B cell (primary cell): ENCODE measurements at regions not wholly inside any gene's neighbourhood (a gene's known extent, or its start where the extent isn't known, plus 50 kb on each side); places are given as distances from the start of the nearest gene placed in this dataset.

ENCODE experiments used
- ATAC-seq: fragments of 200-7000 bp; cut with Tn5 transposase; one replicate; pipeline ENCODE4 v1.10.0; 2021; ENCODE audit warnings: low read depth, mild to moderate bottlenecking, moderate number of reproducible peaks, moderate library complexity
- CTCF ChIA-PET: fragments of 350-600 bp; sonication (Branson Sonifier 250); formaldehyde crosslinking; loops from one replicate; lab custom pipeline; 2021; ENCODE audit warnings: antibody characterized with exemption, inconsistent platforms; lab: Charles Lee
- POLR2A ChIA-PET: fragments of 350-600 bp; sonication (Branson Sonifier 250); formaldehyde crosslinking; loops from one replicate; lab custom pipeline; 2021; ENCODE audit warnings: antibody characterized with exemption; lab: Charles Lee
- DNase-seq: peaks from one replicate; pipeline ENCODE4 v3.0.0; 2013
- H2AFZ ChIP-seq: 2 replicates; pipeline ENCODE4 v1.6.1; 2012; ENCODE audit warnings: mild to moderate bottlenecking, low read depth, low read length; ENCODE audit not compliant: insufficient read depth, poor library complexity, severe bottlenecking
- H3K27ac ChIP-seq, 2 donors: 1 replicate in 1 of 2; 2 replicates in 1 of 2; pipeline ENCODE4 v1.5.1; 2012 to 2013; ENCODE audit warnings: low read length in 2 of 2, mild to moderate bottlenecking in 2 of 2, moderate library complexity in 1 of 2
- H3K27me3 ChIP-seq, 4 experiments: fragments of 200-600 bp in 1 of 4; sonication (generic) in 1 of 4; replicated peaks in 1 of 4; 1 replicate in 2 of 4; 2 replicates in 2 of 4; pipeline versions ENCODE4 v1.6.1 to v1.7.0; 2013 to 2016; ENCODE audit warnings: low read length in 3 of 4, mild to moderate bottlenecking in 2 of 4, mixed read lengths in 1 of 4, moderate library complexity in 1 of 4; ENCODE audit not compliant: insufficient read depth in 4 of 4, control insufficient read depth in 3 of 4; ENCODE audit errors: control extremely low read depth in 1 of 4
- H3K36me3 ChIP-seq, 2 experiments: replicated peaks in 1 of 2; 1 replicate in 1 of 2; 2 replicates in 1 of 2; pipeline versions ENCODE4 v1.6.1 to v1.7.1; 2013; ENCODE audit warnings: low read length in 1 of 2; ENCODE audit not compliant: insufficient read depth in 2 of 2, control insufficient read depth in 1 of 2; ENCODE audit errors: control extremely low read depth in 1 of 2, extremely low read depth in 1 of 2
- H3K4me1 ChIP-seq, 2 donors: fragments of 200-600 bp in 1 of 2; sonication (generic) in 1 of 2; 1 replicate in 1 of 2; 2 replicates in 1 of 2; pipeline versions ENCODE4 v1.5.1 to v1.6.1; 2013 to 2017; ENCODE audit warnings: low read length in 2 of 2; ENCODE audit not compliant: control insufficient read depth in 2 of 2, insufficient read depth in 2 of 2
- H3K4me2 ChIP-seq: replicated peaks from 2 replicates; pipeline ENCODE3; 2012; ENCODE audit warnings: mild to moderate bottlenecking, low read depth, low read length; ENCODE audit not compliant: poor library complexity, severe bottlenecking
- H3K4me3 ChIP-seq, 5 experiments: fragments of 200-600 bp in 1 of 5; sonication (generic) in 1 of 5; 1 replicate in 3 of 5; 2 replicates in 2 of 5; pipeline versions ENCODE4 v1.5.1 to v1.7.0; 2011 to 2016; ENCODE audit warnings: low read length in 4 of 5, mild to moderate bottlenecking in 4 of 5, low read depth in 2 of 5, control low read depth in 1 of 5, moderate library complexity in 1 of 5; ENCODE audit not compliant: insufficient read depth in 1 of 5; ENCODE audit errors: control extremely low read depth in 1 of 5, extremely low read depth in 1 of 5
- H3K79me2 ChIP-seq: fragments of 200-600 bp; sonication (generic); one replicate; pipeline ENCODE4 v1.6.0; 2016; ENCODE audit warnings: low read length; ENCODE audit not compliant: control insufficient read depth, insufficient read depth
- H3K9ac ChIP-seq: fragments of 200-600 bp; sonication (generic); 2 replicates; pipeline ENCODE4 v1.6.1; 2017; ENCODE audit warnings: mild to moderate bottlenecking, low read length, moderate library complexity
- H3K9me3 ChIP-seq, 3 donors: one replicate each; pipeline versions ENCODE4 v1.6.1 to v1.7.1; 2013; ENCODE audit warnings: low read length in 2 of 3; ENCODE audit not compliant: control insufficient read depth in 2 of 3, insufficient read depth in 1 of 3; ENCODE audit errors: control extremely low read depth in 1 of 3
- H4K20me1 ChIP-seq: 2 replicates; pipeline ENCODE4 v1.6.0; 2012; ENCODE audit warnings: mild to moderate bottlenecking, low read length; ENCODE audit not compliant: insufficient read depth, control insufficient read depth, poor library complexity, severe bottlenecking
- H3K27ac Mint-ChIP-seq: one replicate; pipeline ENCODE4 v1.8.0; 2021; ENCODE audit warnings: mixed read lengths
- H3K27me3 Mint-ChIP-seq: one replicate; pipeline ENCODE4 v1.8.0; 2021; ENCODE audit warnings: mixed read lengths
- H3K4me1 Mint-ChIP-seq: one replicate; pipeline ENCODE4 v1.8.0; 2021; ENCODE audit warnings: mixed read lengths
- H3K4me3 Mint-ChIP-seq: one replicate; pipeline ENCODE4 v1.8.0; 2021; ENCODE audit warnings: mixed read lengths
- H3K9me3 Mint-ChIP-seq: one replicate; pipeline ENCODE4 v1.8.0; 2022; ENCODE audit warnings: mixed read lengths; ENCODE audit not compliant: insufficient read depth
- EZH2 ChIP-seq: IDR thresholded peaks from 2 replicates; pipeline ENCODE4 v1.6.1; 2012; ENCODE audit warnings: borderline replicate concordance, low read depth, mild to moderate bottlenecking, moderate library complexity, low read length; ENCODE audit not compliant: insufficient read depth, poor library complexity, severe bottlenecking
- WGBS: methylation state at CpG from one replicate; pipeline ENCODE4 v1.1.5; 2013; ENCODE audit warnings: missing lambda C conversion rate; ENCODE audit not compliant: insufficient coverage; 5-methylcytosine and 5-hydroxymethylcytosine counted together
- intact Hi-C: fragments of 100-400 bp; cut with micrococcal nuclease; formaldehyde crosslinking; loops from one replicate; pipeline ENCODE4 v1.10.0; 2022
- TF ChIP-seq, protein P1 (sequence below): fragments of 200-600 bp; IDR thresholded peaks from one replicate; pipeline ENCODE4 v1.8.0; 2022; ENCODE audit warnings: antibody characterized with exemption, mild to moderate bottlenecking

DNA sequence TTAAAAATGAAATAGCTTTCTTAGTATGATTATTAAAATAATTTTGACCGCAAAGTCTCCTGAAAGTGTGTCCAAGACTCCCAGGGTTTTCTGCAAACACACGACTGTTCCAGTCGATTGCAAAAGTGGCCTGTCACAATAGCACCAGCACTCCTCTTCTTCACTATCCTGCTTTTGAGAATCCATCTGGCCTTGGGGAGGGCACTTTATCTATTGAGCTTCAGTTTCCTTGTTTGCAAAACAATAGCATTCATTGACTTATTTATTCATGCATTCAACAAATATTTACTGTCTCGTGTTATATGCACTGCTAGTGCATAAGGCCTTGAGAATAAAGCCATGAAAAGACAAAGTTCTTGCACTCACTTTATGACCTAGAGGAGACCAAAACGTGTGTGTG is 96.2 kb upstream of the NTM start:
- no peak overlapping the region for H3K4me3 Mint-ChIP-seq
- H3K4me1 ChIP-seq, result no peaks in the 10 kb centered on the region
- intact Hi-C loops, result no loop called here
- peaks cover 2% of the 10 kb centered on the region for H3K9me3 Mint-ChIP-seq
- no peaks in the 10 kb centered on the region for H3K36me3 ChIP-seq
- no peaks in the 10 kb centered on the region for H3K27me3 ChIP-seq
- H3K9ac ChIP-seq, result no peak overlapping the region
- H3K27me3 Mint-ChIP-seq, result no peaks in the 10 kb centered on the region
- CTCF ChIA-PET, result no interaction called here
- H3K4me2 ChIP-seq, result no peak overlapping the region
- DNase-seq (no peak), ATAC-seq (no peak)
- WGBS, result no CpG with 5 or more reads among the region's 5 CpGs
- no peak overlapping the region for H3K27ac ChIP-seq
- H3K4me1 Mint-ChIP-seq, result no peaks in the 10 kb centered on the region
- peaks cover 0 to 5% (median 0%) of the 10 kb centered on the region in 3 donors for H3K9me3 ChIP-seq
- H2AFZ ChIP-seq, result no peak overlapping the region
- TF ChIP-seq, protein P1, sequence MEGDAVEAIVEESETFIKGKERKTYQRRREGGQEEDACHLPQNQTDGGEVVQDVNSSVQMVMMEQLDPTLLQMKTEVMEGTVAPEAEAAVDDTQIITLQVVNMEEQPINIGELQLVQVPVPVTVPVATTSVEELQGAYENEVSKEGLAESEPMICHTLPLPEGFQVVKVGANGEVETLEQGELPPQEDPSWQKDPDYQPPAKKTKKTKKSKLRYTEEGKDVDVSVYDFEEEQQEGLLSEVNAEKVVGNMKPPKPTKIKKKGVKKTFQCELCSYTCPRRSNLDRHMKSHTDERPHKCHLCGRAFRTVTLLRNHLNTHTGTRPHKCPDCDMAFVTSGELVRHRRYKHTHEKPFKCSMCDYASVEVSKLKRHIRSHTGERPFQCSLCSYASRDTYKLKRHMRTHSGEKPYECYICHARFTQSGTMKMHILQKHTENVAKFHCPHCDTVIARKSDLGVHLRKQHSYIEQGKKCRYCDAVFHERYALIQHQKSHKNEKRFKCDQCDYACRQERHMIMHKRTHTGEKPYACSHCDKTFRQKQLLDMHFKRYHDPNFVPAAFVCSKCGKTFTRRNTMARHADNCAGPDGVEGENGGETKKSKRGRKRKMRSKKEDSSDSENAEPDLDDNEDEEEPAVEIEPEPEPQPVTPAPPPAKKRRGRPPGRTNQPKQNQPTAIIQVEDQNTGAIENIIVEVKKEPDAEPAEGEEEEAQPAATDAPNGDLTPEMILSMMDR, result no peak
- TF ChIP-seq EZH2, result no peak
- POLR2A ChIA-PET, result no interaction called here
- H3K79me2 ChIP-seq, result no peaks in the 10 kb centered on the region
- H3K4me3 ChIP-seq, result no peak overlapping the region
- H3K27ac Mint-ChIP-seq, result no peak overlapping the region
- no peaks in the 10 kb centered on the region for H4K20me1 ChIP-seq

DNA sequence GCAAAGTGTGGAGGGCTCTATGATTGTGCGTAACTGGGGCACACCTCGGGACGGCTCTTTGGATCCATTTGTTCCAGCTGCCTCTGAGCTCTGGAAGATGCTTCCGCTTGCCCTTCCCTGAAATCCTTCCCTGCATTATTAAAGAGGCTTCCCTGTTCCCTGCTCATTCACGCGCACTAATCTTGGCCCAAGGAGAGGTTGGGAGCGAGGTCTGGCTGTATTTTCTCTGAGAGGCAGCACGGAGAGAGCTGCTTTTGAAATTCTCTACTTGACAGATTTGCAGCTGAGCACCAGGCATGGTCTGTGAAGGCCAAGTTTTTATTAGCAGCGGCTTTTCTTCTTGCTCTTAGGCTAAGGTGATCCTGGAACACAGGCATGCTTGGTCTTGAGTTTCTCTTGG is 94.8 kb upstream of the NTM start:
- H3K79me2 ChIP-seq, result no peaks in the 10 kb centered on the region
- no peak overlapping the region for H3K27ac Mint-ChIP-seq
- no peak for DNase-seq
- no peak overlapping the region for H3K27ac ChIP-seq
- H2AFZ ChIP-seq, result no peak overlapping the region
- H3K4me1 Mint-ChIP-seq, result no peaks in the 10 kb centered on the region
- no peaks in the 10 kb centered on the region for H3K9me3 Mint-ChIP-seq
- no peaks in the 10 kb centered on the region for H4K20me1 ChIP-seq
- ChIA-PET CTCF (no interaction called here), POLR2A (no interaction called here)
- WGBS, result 89% methylated on average over 9 of the region's 9 CpGs
- intact Hi-C loops, result no loop called here
- H3K9me3 ChIP-seq, result peaks cover 0 to 5% (median 0%) of the 10 kb centered on the region in 3 donors
- no peak overlapping the region for H3K9ac ChIP-seq
- no peaks in the 10 kb centered on the region for H3K4me1 ChIP-seq
- TF ChIP-seq, protein P1, result no peak
- TF ChIP-seq EZH2, result no peak
- H3K27me3 ChIP-seq, result no peaks in the 10 kb centered on the region
- ATAC-seq, result no peak
- H3K36me3 ChIP-seq, result no peaks in the 10 kb centered on the region
- no peak overlapping the region for H3K4me3 ChIP-seq
- H3K4me3 Mint-ChIP-seq, result no peak overlapping the region
- no peak overlapping the region for H3K4me2 ChIP-seq
- H3K27me3 Mint-ChIP-seq, result no peaks in the 10 kb centered on the region
